T-helper 9 cell (primary cell): ENCODE measurements at regions not wholly inside any gene's neighbourhood (a gene's known extent, or its start where the extent isn't known, plus 50 kb on each side); places are given as distances from the start of the nearest gene placed in this dataset.

Experiments used
- DNase-seq: peaks from one replicate; pipeline ENCODE4 v3.0.0-alpha.2; 2020

- no peak for DNase-seq
These were observed 200.0 kb downstream of the AUH start for GRCh38 chr9:91161465-91162300.

DNA sequence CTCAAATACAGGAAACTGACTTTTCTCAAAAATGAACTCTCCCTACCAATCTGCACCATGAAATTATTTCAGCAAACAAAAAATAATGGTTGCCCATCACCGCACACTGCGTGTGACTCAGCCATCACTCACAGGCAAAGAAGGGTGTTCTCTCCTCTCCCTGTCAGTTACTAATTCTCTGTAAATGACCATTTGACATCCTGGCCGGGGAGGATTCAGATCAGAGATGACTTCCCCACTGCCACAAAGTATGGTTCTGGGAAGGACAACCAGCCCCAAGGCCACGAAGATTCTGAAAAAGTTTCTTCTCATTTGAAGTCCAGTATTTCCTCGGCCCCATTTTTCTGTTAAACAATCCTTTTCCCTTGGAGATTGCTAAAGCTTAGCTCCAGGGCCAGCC is 199.4 kb downstream of the AUH start:
- DNase-seq: no peak

DNA sequence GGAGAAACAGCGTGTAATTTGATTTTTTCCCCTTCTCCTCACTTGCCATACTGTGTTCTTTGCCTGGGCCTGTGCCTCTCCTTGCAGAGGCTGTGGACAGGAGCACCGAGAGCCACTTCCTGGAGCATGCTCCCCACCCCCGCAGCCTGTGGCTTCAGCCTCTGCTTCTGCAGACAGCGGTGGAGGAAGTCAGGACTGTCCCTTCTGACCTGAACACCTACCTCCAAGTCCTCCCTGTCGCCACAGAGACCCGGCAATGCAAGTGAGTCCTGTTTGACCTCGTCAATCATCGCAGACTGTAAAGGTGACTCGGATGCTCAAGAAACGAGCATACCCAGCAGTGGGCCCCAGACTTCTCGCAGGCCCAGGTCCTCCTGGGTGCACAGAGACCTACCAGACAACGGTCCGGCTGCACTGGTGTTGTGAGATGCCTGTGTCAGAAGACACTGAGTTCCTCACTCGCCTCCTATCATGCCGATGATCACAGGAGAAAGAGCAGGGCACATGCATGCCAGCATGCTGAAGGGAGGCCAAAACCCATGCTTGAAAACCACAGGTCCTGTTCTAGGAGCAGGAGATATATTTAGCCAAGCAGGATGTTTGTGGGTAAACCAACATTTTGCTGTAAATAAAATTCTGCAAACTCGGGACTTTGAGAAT is 198.8 kb downstream of the AUH start:
- no peak for DNase-seq

DNA sequence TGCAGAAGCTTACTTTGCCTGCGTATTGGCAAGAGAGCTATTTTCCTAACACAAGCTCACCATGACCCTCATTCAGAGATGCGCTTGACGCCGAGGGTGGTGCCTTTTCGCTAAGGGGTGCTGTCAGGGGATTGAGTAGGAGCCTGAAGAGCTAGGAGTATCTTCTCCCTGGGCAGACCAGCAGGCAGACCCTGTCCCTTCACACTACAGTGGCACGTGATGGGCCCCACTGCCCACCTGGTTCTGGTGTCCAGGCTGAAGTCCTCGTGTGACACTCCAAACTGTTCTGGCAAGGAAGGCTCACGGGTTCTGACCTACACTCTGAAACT is 198.3 kb downstream of the AUH start:
- no peak for DNase-seq

DNA sequence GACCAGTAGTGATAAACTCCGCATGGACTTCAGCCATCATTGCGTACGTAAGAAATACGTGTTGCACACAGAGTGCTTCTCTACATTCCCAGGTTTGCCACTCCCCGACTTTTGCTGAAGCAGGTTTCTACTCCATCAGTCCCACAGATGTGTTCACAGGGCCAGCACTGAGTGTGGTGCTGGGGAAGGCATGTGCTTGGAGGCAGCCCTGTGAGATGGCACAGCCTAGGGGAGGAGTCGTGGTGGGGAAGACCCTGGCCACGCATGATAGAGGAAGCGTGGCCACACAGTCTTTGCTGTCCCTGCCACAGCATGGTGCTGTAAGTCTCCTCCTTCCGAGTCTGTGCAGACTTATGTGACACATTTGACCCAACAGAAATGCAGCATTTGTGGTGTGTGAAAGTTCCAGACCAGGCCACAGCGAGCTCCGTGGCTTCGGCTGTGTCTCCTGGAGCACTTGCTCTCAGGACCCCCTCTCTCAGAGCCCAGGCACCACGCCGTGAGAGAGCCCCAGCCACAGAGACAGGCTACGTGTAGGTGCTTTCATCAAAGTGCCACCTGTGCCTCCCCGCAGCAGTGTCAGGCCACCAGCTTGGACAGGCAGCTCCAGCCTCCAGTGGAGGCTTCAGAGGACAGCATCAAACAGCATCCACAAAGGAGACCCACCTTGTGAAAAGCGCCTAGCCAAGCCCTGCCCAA is 197.8 kb downstream of the AUH start:
- no peak for DNase-seq
